NT2/D1 (cell line): ENCODE measurements at regions not wholly inside any gene's neighbourhood (a gene's known extent, or its start where the extent isn't known, plus 50 kb on each side); places are given as distances from the start of the nearest gene placed in this dataset.

Experiments used
- SUZ12 ChIP-seq: IDR thresholded peaks from 2 replicates; pipeline ENCODE4 v1.6.1; 2011; ENCODE audit not compliant: insufficient read length, insufficient read depth; ENCODE audit errors: extremely low read depth
- YY1 ChIP-seq: IDR thresholded peaks from 2 replicates; pipeline ENCODE4 v1.6.1; 2011; ENCODE audit not compliant: insufficient read length, insufficient read depth
- ZNF274 ChIP-seq: IDR thresholded peaks from 2 replicates; pipeline ENCODE4 v1.6.1; 2011; ENCODE audit warnings: mild to moderate bottlenecking, low read depth, low read length

DNA sequence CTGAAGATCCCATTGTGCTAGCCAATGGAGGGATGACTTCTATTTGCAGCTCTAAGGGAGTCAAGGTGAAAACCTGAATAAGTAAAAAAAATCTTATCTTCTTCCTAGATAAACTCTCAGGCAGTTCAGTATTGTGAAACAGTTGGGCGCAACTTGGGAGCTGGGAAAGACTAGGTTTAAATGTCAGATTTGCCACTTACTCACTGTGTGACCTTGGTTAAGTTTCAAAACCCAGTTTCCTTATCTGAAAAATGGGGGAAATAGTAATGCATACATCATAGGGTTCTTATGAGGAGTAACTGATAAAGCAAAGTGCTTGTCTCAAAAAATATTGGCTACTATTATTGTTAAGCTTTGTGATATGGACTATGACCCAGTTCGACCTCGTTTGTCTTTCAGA lies 88.8 kb downstream of the CD83 start:
- TF ChIP-seq ZNF274 (no peak), YY1 (no peak), SUZ12 (no peak)
